ENCODE measurements at regions not wholly inside any gene's neighbourhood (a gene's known extent, or its start where the extent isn't known, plus 50 kb on each side); places are given as distances from the start of the nearest gene placed in this dataset.

DNA sequence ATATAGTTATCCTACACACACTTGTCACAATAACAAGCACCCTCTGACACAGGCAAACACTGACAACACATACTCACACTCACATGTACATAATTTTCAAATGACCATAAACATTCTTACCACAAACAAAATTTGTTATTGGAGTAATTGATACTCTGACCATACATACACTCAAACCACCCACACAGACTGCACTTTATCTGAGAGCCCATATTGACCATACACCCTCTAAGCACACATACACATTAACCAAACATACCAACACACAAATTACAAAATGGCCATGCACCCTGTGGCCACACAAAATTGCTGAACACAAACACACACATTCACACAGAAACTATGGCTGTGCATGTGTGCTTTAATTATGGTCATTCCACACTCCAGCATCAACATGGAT is 79.1 kb upstream of the FAM120A start:
- no peaks in the 10 kb centered on the region for H3K4me1 ChIP-seq
- no peak overlapping the region for H3K4me3 ChIP-seq
- no peak overlapping the region for H3K27ac ChIP-seq
- no peaks in the 10 kb centered on the region for H3K36me3 ChIP-seq
- TF ChIP-seq POLR2A (IDR thresholded peaks at IDR 0.05): no peak
- TF ChIP-seq CTCF (IDR thresholded peaks at IDR 0.05): no peak
- no peak for TF ChIP-seq POLR2AphosphoS5 (IDR thresholded peaks at IDR 0.05)
- TF ChIP-seq EP300 (IDR thresholded peaks at IDR 0.05): no peak
- H3K27me3 ChIP-seq: no peaks in the 10 kb centered on the region
- H3K9me3 ChIP-seq: no peaks in the 10 kb centered on the region
- DNase-seq: no peak
- no peak for ATAC-seq (ENCODE audit: low FRiP score in 2 of 2)

GRCh38 chr9:93376411-93376810 is 75.1 kb upstream of the FAM120A start:
- TF ChIP-seq EP300 (IDR thresholded peaks at IDR 0.05): no peak
- no peak for TF ChIP-seq POLR2A (IDR thresholded peaks at IDR 0.05)
- no peak for TF ChIP-seq CTCF (IDR thresholded peaks at IDR 0.05)
- no peak for TF ChIP-seq POLR2AphosphoS5 (IDR thresholded peaks at IDR 0.05)
- ATAC-seq (ENCODE audit: low FRiP score in 2 of 2): no peak
- no peaks in the 10 kb centered on the region for H3K36me3 ChIP-seq
- no peak for DNase-seq
- H3K9me3 ChIP-seq: no peaks in the 10 kb centered on the region
- no peaks in the 10 kb centered on the region for H3K27me3 ChIP-seq
- no peak overlapping the region for H3K4me3 ChIP-seq
- H3K4me1 ChIP-seq: peaks cover 0 to 6% (median 1%) of the 10 kb centered on the region in 4 donors
- H3K27ac ChIP-seq: no peak overlapping the region

- no peak for ATAC-seq (ENCODE audit: low FRiP score in 2 of 2)
- 98% methylated on average over 6 of the region's 6 CpGs for WGBS, 2 donors
- no peaks in the 10 kb centered on the region for H3K36me3 ChIP-seq
Measured at GRCh38 chr9:93378276-93378675, 73.2 kb upstream of the FAM120A start.

DNA sequence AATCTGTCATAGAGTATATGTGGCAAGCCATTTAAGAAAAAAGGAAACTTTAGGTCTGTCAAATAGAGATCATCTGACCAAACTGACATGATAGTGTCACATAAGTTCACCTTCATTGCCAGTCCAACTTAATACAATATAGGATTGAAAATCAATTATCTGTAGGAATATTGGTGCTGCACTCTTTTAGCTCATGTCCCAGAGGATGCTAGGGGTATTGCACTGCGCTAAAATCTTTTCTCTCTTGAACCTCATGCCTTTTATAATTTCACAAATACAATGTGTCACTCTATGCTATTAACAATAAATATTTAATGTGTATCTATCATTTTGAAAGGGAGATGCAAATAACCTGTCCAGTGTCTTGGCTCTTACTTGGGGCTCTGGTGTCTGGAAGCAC is 72.4 kb upstream of the FAM120A start:
- Histone ChIP-seq H3K4me3 (no peak overlapping the region), H3K4me1 (peaks cover 0 to 6% (median 1%) of the 10 kb centered on the region in 4 donors), H3K27me3 (no peaks in the 10 kb centered on the region), H3K9me3 (no peaks in the 10 kb centered on the region), H3K27ac (no peak overlapping the region), H3K36me3 (no peaks in the 10 kb centered on the region)
- DNase-seq (no peak), ATAC-seq (ENCODE audit: low FRiP score in 2 of 2) (no peak)
- WGBS, 2 donors: 88 to 100% methylated on average over 1 of the region's 1 CpG
- TF ChIP-seq POLR2A (IDR thresholded peaks at IDR 0.05) (no peak), CTCF (IDR thresholded peaks at IDR 0.05) (no peak), POLR2AphosphoS5 (IDR thresholded peaks at IDR 0.05) (no peak), EP300 (IDR thresholded peaks at IDR 0.05) (no peak)

More at GRCh38 chr9:93378276-93378675, 73.2 kb upstream of the FAM120A start:
- Histone ChIP-seq H3K4me1 (peaks cover 0 to 6% (median 1%) of the 10 kb centered on the region in 4 donors), H3K27ac (no peak overlapping the region), H3K9me3 (no peaks in the 10 kb centered on the region), H3K4me3 (no peak overlapping the region), H3K27me3 (no peaks in the 10 kb centered on the region)
- DNase-seq: no peak
- TF ChIP-seq POLR2A (IDR thresholded peaks at IDR 0.05) (no peak), EP300 (IDR thresholded peaks at IDR 0.05) (no peak), POLR2AphosphoS5 (IDR thresholded peaks at IDR 0.05) (no peak), CTCF (IDR thresholded peaks at IDR 0.05) (no peak)

GRCh38 chr9:93380410-93381060 is 71.0 kb upstream of the FAM120A start:
- H3K9me3 ChIP-seq: no peaks in the 10 kb centered on the region
- ATAC-seq (ENCODE audit: low FRiP score in 2 of 2): no peak
- 61 to 66% methylated on average over 3 of the region's 3 CpGs for WGBS, 2 donors

More at GRCh38 chr9:93380410-93381060, 71.0 kb upstream of the FAM120A start:
- Histone ChIP-seq H3K27me3 (no peaks in the 10 kb centered on the region), H3K27ac (no peak overlapping the region), H3K4me3 (no peak overlapping the region), H3K4me1 (peaks cover 0 to 6% (median 1%) of the 10 kb centered on the region in 4 donors), H3K36me3 (no peaks in the 10 kb centered on the region)
- no peak for DNase-seq
- TF ChIP-seq CTCF (IDR thresholded peaks at IDR 0.05) (no peak), POLR2AphosphoS5 (IDR thresholded peaks at IDR 0.05) (no peak), EP300 (IDR thresholded peaks at IDR 0.05) (no peak), POLR2A (IDR thresholded peaks at IDR 0.05) (no peak)
